Cardiac muscle cell (in vitro differentiated cells and primary cell): ENCODE measurements at regions not wholly inside any gene's neighbourhood (a gene's known extent, or its start where the extent isn't known, plus 50 kb on each side); places are given as distances from the start of the nearest gene placed in this dataset.
A peak's percentile ranks its signal among the peaks of the same experiment; 100 is the strongest.

Experiments
- DNase-seq, 2 donors: peaks; one replicate each; pipeline versions ENCODE4 v3.0.0 to v3.0.0-alpha.2; 2010 to 2017; ENCODE audit warnings: low read depth in 1 of 2, low spot score in 1 of 2
- H3K27ac ChIP-seq: fragments of 200-600 bp; sonication (generic); 2 replicates; pipeline ENCODE4 v1.5.1; 2016
- H3K27me3 ChIP-seq: fragments of 200-600 bp; sonication (generic); 2 replicates; pipeline ENCODE4 v1.6.0; 2016; ENCODE audit warnings: control low read depth
- H3K36me3 ChIP-seq: fragments of 200-600 bp; sonication (generic); 2 replicates; pipeline ENCODE4 v1.5.1; 2016; ENCODE audit warnings: control low read depth
- H3K4me1 ChIP-seq: fragments of 200-600 bp; sonication (generic); 2 replicates; pipeline ENCODE4 v1.8.1; 2017; ENCODE audit warnings: low read depth, mild to moderate bottlenecking, mixed run types
- H3K4me3 ChIP-seq: fragments of 200-600 bp; sonication (generic); 2 replicates; pipeline ENCODE4 v1.5.1; 2016; ENCODE audit warnings: mild to moderate bottlenecking
- H3K9me3 ChIP-seq: fragments of 200-600 bp; sonication (generic); 2 replicates; pipeline ENCODE4 v1.5.1; 2017; ENCODE audit warnings: low read depth, mild to moderate bottlenecking, control low read depth
- CTCF ChIP-seq: IDR thresholded peaks from 2 replicates; pipeline ENCODE4 v1.5.1; 2012; ENCODE audit warnings: low read depth, mild to moderate bottlenecking, low read length

GRCh38 chr12:67025543-67026114, 243.5 kb upstream of the CAND1 start:
- peak; percentile 29 to 37 for DNase-seq
- Histone ChIP-seq H3K4me3 (no peak overlapping the region), H3K4me1 (no peaks in the 10 kb centered on the region), H3K36me3 (no peaks in the 10 kb centered on the region), H3K27me3 (no peaks in the 10 kb centered on the region), H3K27ac (no peak overlapping the region), H3K9me3 (no peaks in the 10 kb centered on the region)
- TF ChIP-seq CTCF, result peak; percentile 79

GRCh38 chr12:67026487-67027246, 242.5 kb upstream of the CAND1 start:
- Histone ChIP-seq H3K4me3 (no peak overlapping the region), H3K36me3 (no peaks in the 10 kb centered on the region), H3K27me3 (no peaks in the 10 kb centered on the region), H3K4me1 (no peaks in the 10 kb centered on the region), H3K9me3 (no peaks in the 10 kb centered on the region), H3K27ac (no peak overlapping the region)
- no peak for DNase-seq
- no peak for TF ChIP-seq CTCF

GRCh38 chr12:67028529-67028928, 240.6 kb upstream of the CAND1 start:
- Histone ChIP-seq H3K4me3 (no peak overlapping the region), H3K27ac (no peak overlapping the region), H3K36me3 (no peaks in the 10 kb centered on the region), H3K27me3 (no peaks in the 10 kb centered on the region), H3K4me1 (no peaks in the 10 kb centered on the region), H3K9me3 (no peaks in the 10 kb centered on the region)
- no peak for DNase-seq
- no peak for TF ChIP-seq CTCF

GRCh38 chr12:67034110-67034879, 234.9 kb upstream of the CAND1 start:
- Histone ChIP-seq H3K27me3 (no peaks in the 10 kb centered on the region), H3K27ac (no peak overlapping the region), H3K36me3 (no peaks in the 10 kb centered on the region), H3K4me1 (no peaks in the 10 kb centered on the region), H3K4me3 (no peak overlapping the region), H3K9me3 (no peaks in the 10 kb centered on the region)
- no peak for TF ChIP-seq CTCF
- DNase-seq, result peak in 1 of 2 donors; percentile 2

GRCh38 chr12:67035121-67035520, 234.0 kb upstream of the CAND1 start:
- no peaks in the 10 kb centered on the region for H3K36me3 ChIP-seq
- H3K4me1 ChIP-seq, result no peaks in the 10 kb centered on the region
- no peaks in the 10 kb centered on the region for H3K9me3 ChIP-seq
- H3K27ac ChIP-seq, result no peak overlapping the region
- no peak for TF ChIP-seq CTCF
- no peaks in the 10 kb centered on the region for H3K27me3 ChIP-seq
- H3K4me3 ChIP-seq, result no peak overlapping the region
- DNase-seq, result no peak
